HFFc6 (cell line): ENCODE measurements at regions not wholly inside any gene's neighbourhood (a gene's known extent, or its start where the extent isn't known, plus 50 kb on each side); places are given as distances from the start of the nearest gene placed in this dataset.

ENCODE experiments used
- DNase-seq: peaks from one replicate; pipeline ENCODE4 v3.0.0-alpha.2; 2018
- H3K27ac Mint-ChIP-seq: 2 replicates; pipeline ENCODE4 v1.8.0; 2020; ENCODE audit warnings: mild to moderate bottlenecking, mixed read lengths
- H3K27me3 Mint-ChIP-seq: 2 replicates; pipeline ENCODE4 v1.8.0; 2021; ENCODE audit warnings: mild to moderate bottlenecking, moderate library complexity, mixed read lengths; ENCODE audit not compliant: insufficient read depth
- H3K36me3 Mint-ChIP-seq: 2 replicates; pipeline ENCODE4 v1.8.0; 2021; ENCODE audit warnings: low read depth, mixed read lengths
- H3K4me1 Mint-ChIP-seq: 2 replicates; pipeline ENCODE4 v1.8.0; 2020; ENCODE audit warnings: low read depth, mixed read lengths
- H3K4me3 Mint-ChIP-seq: 2 replicates; pipeline ENCODE4 v1.8.0; 2020; ENCODE audit warnings: mild to moderate bottlenecking, moderate library complexity, mixed read lengths
- H3K9me3 Mint-ChIP-seq: 2 replicates; pipeline ENCODE4 v1.8.0; 2020; ENCODE audit warnings: mild to moderate bottlenecking, mixed read lengths
- TF ChIP-seq, protein P1 (sequence below): fragments of 200-600 bp; sonication (generic); IDR thresholded peaks from 2 replicates; pipeline ENCODE4 v1.5.0; 2021; ENCODE audit warnings: antibody characterized with exemption, mild to moderate bottlenecking

DNA sequence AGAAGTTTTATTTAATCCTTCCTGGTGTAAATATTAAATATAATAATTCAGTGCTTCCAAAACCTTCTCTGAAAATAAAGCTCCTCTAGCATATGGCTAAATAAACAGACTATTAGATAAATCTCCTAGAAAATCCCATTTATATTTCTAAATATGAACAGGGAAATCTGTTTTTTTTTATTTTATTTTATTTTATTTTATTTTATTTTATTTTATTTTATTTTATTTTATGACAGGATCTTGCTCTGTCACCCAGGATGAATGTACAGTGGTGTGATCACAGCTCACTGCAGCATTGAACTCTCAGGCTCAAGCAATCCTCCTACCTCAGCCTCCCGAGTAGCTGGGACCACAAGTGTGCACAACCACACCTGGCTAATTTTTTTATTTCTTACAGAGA is 673.5 kb downstream of the IRS1 start:
- no peak overlapping the region for H3K4me3 Mint-ChIP-seq
- H3K9me3 Mint-ChIP-seq: no peaks in the 10 kb centered on the region
- H3K27me3 Mint-ChIP-seq: no peaks in the 10 kb centered on the region
- DNase-seq: no peak
- H3K36me3 Mint-ChIP-seq: no peaks in the 10 kb centered on the region
- H3K27ac Mint-ChIP-seq: no peak overlapping the region
- TF ChIP-seq, protein P1, sequence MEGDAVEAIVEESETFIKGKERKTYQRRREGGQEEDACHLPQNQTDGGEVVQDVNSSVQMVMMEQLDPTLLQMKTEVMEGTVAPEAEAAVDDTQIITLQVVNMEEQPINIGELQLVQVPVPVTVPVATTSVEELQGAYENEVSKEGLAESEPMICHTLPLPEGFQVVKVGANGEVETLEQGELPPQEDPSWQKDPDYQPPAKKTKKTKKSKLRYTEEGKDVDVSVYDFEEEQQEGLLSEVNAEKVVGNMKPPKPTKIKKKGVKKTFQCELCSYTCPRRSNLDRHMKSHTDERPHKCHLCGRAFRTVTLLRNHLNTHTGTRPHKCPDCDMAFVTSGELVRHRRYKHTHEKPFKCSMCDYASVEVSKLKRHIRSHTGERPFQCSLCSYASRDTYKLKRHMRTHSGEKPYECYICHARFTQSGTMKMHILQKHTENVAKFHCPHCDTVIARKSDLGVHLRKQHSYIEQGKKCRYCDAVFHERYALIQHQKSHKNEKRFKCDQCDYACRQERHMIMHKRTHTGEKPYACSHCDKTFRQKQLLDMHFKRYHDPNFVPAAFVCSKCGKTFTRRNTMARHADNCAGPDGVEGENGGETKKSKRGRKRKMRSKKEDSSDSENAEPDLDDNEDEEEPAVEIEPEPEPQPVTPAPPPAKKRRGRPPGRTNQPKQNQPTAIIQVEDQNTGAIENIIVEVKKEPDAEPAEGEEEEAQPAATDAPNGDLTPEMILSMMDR: no peak
- peaks cover 48% of the 10 kb centered on the region for H3K4me1 Mint-ChIP-seq

DNA sequence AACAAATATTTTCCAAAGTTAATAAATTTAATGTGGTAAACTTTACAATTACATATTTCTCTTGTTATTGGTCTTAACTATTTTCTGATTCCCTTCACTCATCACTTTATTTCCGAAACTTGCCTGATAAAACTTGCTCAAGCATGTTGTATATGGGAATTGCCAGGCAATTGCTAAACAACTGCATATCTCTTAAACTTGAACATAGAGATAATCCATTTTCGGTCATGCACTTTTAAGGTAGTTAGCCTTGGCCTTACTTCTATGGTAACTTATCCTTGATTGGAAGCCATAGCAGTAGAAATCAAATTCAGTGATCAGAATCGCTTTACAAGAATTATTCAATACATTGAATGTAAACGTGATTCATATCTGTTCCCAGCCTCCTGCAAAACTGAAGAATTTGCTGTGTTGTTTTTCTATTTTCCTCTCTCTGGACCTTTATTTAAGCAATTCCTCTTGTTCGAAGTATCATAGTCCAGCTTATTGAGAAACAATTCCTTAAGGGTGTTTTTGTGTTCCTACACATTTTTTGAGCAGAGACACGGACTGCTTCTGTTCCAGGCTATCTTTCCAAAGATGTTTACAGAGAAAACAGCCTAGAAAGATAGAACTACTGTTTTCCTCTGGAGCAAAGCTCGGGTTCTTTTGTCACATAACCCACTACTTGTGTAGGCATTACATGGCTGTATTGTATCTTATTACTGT is 674.3 kb downstream of the IRS1 start:
- Mint-ChIP-seq H3K27ac (peak overlapping the region; percentile 64; the same call in 1 of the 2 replicates), H3K4me1 (peaks cover 50% of the 10 kb centered on the region), H3K9me3 (no peaks in the 10 kb centered on the region), H3K36me3 (no peaks in the 10 kb centered on the region), H3K27me3 (no peaks in the 10 kb centered on the region), H3K4me3 (no peak overlapping the region)
- TF ChIP-seq, protein P1: no peak
- no peak for DNase-seq

DNA sequence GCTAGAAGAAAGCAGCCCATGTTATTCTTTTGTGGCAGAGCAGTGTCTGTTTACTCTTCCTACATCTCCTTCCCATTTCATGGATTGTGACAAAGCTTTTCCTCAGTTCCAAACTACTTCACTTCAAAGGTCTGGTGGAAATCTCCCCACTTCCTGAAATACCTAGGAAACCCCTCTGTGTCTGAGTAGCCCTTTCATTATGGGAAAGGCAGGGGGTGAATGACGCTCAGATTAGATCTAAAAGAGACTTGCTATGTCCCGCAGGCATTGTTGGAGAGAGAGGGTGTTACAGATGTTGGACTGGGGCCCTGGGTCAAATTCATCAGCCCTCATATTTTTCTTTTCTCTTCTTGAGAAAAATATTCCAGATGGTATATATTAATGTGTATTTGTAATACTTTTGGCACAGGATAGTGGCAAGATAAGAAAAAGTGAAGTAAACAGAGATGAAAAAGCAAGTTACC is 675.0 kb downstream of the IRS1 start:
- Mint-ChIP-seq H3K36me3 (no peaks in the 10 kb centered on the region), H3K9me3 (no peaks in the 10 kb centered on the region), H3K4me3 (peak overlapping the region; percentile 41), H3K27me3 (no peaks in the 10 kb centered on the region), H3K27ac (peak overlapping the region; percentile 64), H3K4me1 (peaks cover 54% of the 10 kb centered on the region)
- DNase-seq: no peak
- TF ChIP-seq, protein P1: no peak

- Mint-ChIP-seq H3K9me3 (no peaks in the 10 kb centered on the region), H3K4me3 (no peak overlapping the region), H3K36me3 (no peaks in the 10 kb centered on the region), H3K4me1 (peaks cover 67% of the 10 kb centered on the region), H3K27me3 (no peaks in the 10 kb centered on the region), H3K27ac (peak overlapping the region; percentile 33; the same call in 1 of the 2 replicates)
- TF ChIP-seq, protein P1: no peak
- peak; percentile 43 for DNase-seq
Observed at GRCh38 chr2:226123300-226123699, 676.3 kb downstream of the IRS1 start.

- TF ChIP-seq, protein P1: no peak
- no peaks in the 10 kb centered on the region for H3K9me3 Mint-ChIP-seq
- H3K4me3 Mint-ChIP-seq: no peak overlapping the region
- H3K36me3 Mint-ChIP-seq: no peaks in the 10 kb centered on the region
- H3K27me3 Mint-ChIP-seq: no peaks in the 10 kb centered on the region
- H3K27ac Mint-ChIP-seq: no peak overlapping the region
- no peak for DNase-seq
- peaks cover 80% of the 10 kb centered on the region for H3K4me1 Mint-ChIP-seq
Observed at GRCh38 chr2:226122041-226122440, 677.6 kb downstream of the IRS1 start.
